Mesenchymal stem cell (in vitro differentiated cells and primary cell): ENCODE measurements at regions not wholly inside any gene's neighbourhood (a gene's known extent, or its start where the extent isn't known, plus 50 kb on each side); places are given as distances from the start of the nearest gene placed in this dataset.

ENCODE experiments used
- DNase-seq: peaks from one replicate; pipeline ENCODE4 v3.0.0-alpha.2; 2013
- H2AFZ ChIP-seq: one replicate; pipeline ENCODE4 v1.6.1; 2013; ENCODE audit warnings: low read depth, mild to moderate bottlenecking, control low read depth, inconsistent platforms, low read length, moderate library complexity
- H2AK5ac ChIP-seq: 2 replicates; pipeline ENCODE4 v1.6.1; 2013; ENCODE audit warnings: low read length, moderate library complexity, mild to moderate bottlenecking, inconsistent platforms; ENCODE audit not compliant: severe bottlenecking
- H2BK120ac ChIP-seq: one replicate; pipeline ENCODE4 v1.6.1; 2013; ENCODE audit warnings: low read depth, mild to moderate bottlenecking, inconsistent platforms, low read length, moderate library complexity
- H2BK12ac ChIP-seq, 2 experiments: one replicate each; pipeline ENCODE4 v1.6.1; 2013; ENCODE audit warnings: inconsistent platforms in 2 of 2, low read length in 2 of 2, mild to moderate bottlenecking in 2 of 2, moderate library complexity in 2 of 2, control low read depth in 1 of 2
- H2BK15ac ChIP-seq: one replicate; pipeline ENCODE4 v1.6.1; 2013; ENCODE audit warnings: mild to moderate bottlenecking, low read depth, inconsistent platforms; ENCODE audit not compliant: poor library complexity, severe bottlenecking
- H2BK5ac ChIP-seq: 2 replicates; pipeline ENCODE4 v1.6.1; 2013; ENCODE audit warnings: low read depth, mild to moderate bottlenecking, low read length, control low read depth, inconsistent platforms; ENCODE audit not compliant: poor library complexity, severe bottlenecking
- H3K14ac ChIP-seq, 2 experiments: one replicate each; pipeline ENCODE4 v1.6.1; 2013; ENCODE audit warnings: inconsistent platforms in 2 of 2, low read length in 2 of 2, control low read depth in 1 of 2, mild to moderate bottlenecking in 1 of 2, moderate library complexity in 1 of 2
- H3K18ac ChIP-seq, 2 experiments: one replicate each; pipeline ENCODE4 v1.6.1; 2013; ENCODE audit warnings: inconsistent platforms in 2 of 2, low read length in 2 of 2, control low read depth in 1 of 2, low read depth in 1 of 2, mild to moderate bottlenecking in 1 of 2
- H3K23ac ChIP-seq, 2 experiments: one replicate each; pipeline ENCODE4 v1.6.1; 2013; ENCODE audit warnings: inconsistent platforms in 2 of 2, low read length in 2 of 2, mild to moderate bottlenecking in 2 of 2, moderate library complexity in 2 of 2, control low read depth in 1 of 2
- H3K27ac ChIP-seq: 2 replicates; pipeline ENCODE4 v1.5.1; 2013; ENCODE audit warnings: mild to moderate bottlenecking, moderate library complexity, low read length, control low read depth, inconsistent platforms; ENCODE audit not compliant: poor library complexity, severe bottlenecking
- H3K27me3 ChIP-seq, 2 experiments: 2 replicates each; pipeline versions ENCODE4 v1.6.1 to v1.7.0; 2013; ENCODE audit warnings: low read length in 2 of 2, mild to moderate bottlenecking in 2 of 2, moderate library complexity in 2 of 2, control low read depth in 1 of 2, inconsistent platforms in 1 of 2; ENCODE audit not compliant: control insufficient read depth in 1 of 2, insufficient read depth in 1 of 2
- H3K36me3 ChIP-seq, 2 experiments: 2 replicates each; pipeline versions ENCODE4 v1.6.1 to v1.7.0; 2013; ENCODE audit warnings: low read length in 2 of 2, control low read depth in 1 of 2, inconsistent platforms in 1 of 2, low read depth in 1 of 2, mild to moderate bottlenecking in 1 of 2; ENCODE audit not compliant: insufficient read depth in 2 of 2, control insufficient read depth in 1 of 2
- H3K4ac ChIP-seq, 2 experiments: one replicate each; pipeline ENCODE4 v1.6.1; 2013; ENCODE audit warnings: inconsistent platforms in 2 of 2, low read length in 2 of 2, mild to moderate bottlenecking in 2 of 2, moderate library complexity in 2 of 2, control low read depth in 1 of 2, low read depth in 1 of 2
- H3K4me1 ChIP-seq: 2 replicates; pipeline ENCODE4 v1.6.1; 2013; ENCODE audit warnings: low read depth, low read length, control low read depth; ENCODE audit not compliant: control insufficient read depth, insufficient read depth
- H3K4me2 ChIP-seq: 2 replicates; pipeline ENCODE4 v1.6.1; 2013; ENCODE audit warnings: low read length, mild to moderate bottlenecking, inconsistent platforms; ENCODE audit not compliant: poor library complexity, severe bottlenecking
- H3K4me3 ChIP-seq, 2 experiments: 2 replicates each; pipeline versions ENCODE4 v1.5.1 to v1.7.0; 2013; ENCODE audit warnings: low read length in 2 of 2, mild to moderate bottlenecking in 2 of 2, control low read depth in 1 of 2, low read depth in 1 of 2; ENCODE audit not compliant: insufficient read depth in 1 of 2
- H3K79me1 ChIP-seq: replicated peaks from 2 replicates; pipeline ENCODE4 v1.6.1; 2013; ENCODE audit warnings: mild to moderate bottlenecking, control low read depth, low read length, inconsistent platforms; ENCODE audit not compliant: poor library complexity, severe bottlenecking
- H3K9ac ChIP-seq: 2 replicates; pipeline ENCODE4 v1.7.0; 2013; ENCODE audit warnings: mild to moderate bottlenecking, low read length, moderate library complexity
- H3K9me3 ChIP-seq: 2 replicates; pipeline ENCODE4 v1.7.0; 2013; ENCODE audit warnings: mild to moderate bottlenecking, low read length; ENCODE audit not compliant: control insufficient read depth
- H4K8ac ChIP-seq: one replicate; pipeline ENCODE4 v1.6.1; 2013; ENCODE audit warnings: inconsistent platforms, mild to moderate bottlenecking, low read length, moderate library complexity
- H4K91ac ChIP-seq: one replicate; pipeline ENCODE4 v1.6.1; 2013; ENCODE audit warnings: mild to moderate bottlenecking, low read length, inconsistent platforms
- WGBS: methylation state at CpG from one replicate; pipeline ENCODE4 v1.1.7; 2013; ENCODE audit warnings: mixed read lengths; 5-methylcytosine and 5-hydroxymethylcytosine counted together

DNA sequence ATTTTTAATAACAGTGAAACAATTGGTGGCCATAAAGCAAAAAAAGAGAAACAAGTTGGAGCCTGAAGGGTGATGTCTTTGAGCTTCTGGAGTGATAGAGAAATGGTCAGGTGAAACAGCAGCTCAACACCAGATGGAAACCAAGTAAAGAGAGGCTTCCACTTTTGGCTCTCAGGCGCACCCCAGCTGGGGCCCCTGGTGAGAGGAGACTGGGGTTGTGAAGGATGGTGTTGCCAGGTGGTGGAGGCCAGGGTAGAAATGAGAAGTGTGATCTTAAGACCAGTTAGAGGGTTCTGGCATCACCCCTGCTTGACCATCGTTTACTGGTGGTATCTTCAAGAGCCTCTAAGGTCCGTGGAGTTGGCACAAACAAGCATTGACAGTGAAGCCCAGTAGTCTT, 126.0 kb upstream of the AKIRIN2 start:
- H3K27me3 ChIP-seq, result no peaks in the 10 kb centered on the region
- no peak overlapping the region for H3K18ac ChIP-seq
- no peak overlapping the region for H2BK5ac ChIP-seq
- DNase-seq, result no peak
- H2BK120ac ChIP-seq, result no peak overlapping the region
- no peak overlapping the region for H2BK15ac ChIP-seq
- no peak overlapping the region for H3K23ac ChIP-seq
- no peak overlapping the region for H3K4me3 ChIP-seq
- H3K27ac ChIP-seq, result no peak overlapping the region
- H3K4me1 ChIP-seq, result no peaks in the 10 kb centered on the region
- no peak overlapping the region for H3K4ac ChIP-seq
- WGBS, result 90% methylated on average over 3 of the region's 3 CpGs
- no peaks in the 10 kb centered on the region for H3K36me3 ChIP-seq
- no peak overlapping the region for H4K91ac ChIP-seq
- H2AK5ac ChIP-seq, result no peak overlapping the region
- no peak overlapping the region for H3K9ac ChIP-seq
- no peak overlapping the region for H4K8ac ChIP-seq
- H2AFZ ChIP-seq, result no peak overlapping the region
- H3K14ac ChIP-seq, result no peak overlapping the region
- no peaks in the 10 kb centered on the region for H3K79me1 ChIP-seq
- no peak overlapping the region for H3K4me2 ChIP-seq
- no peaks in the 10 kb centered on the region for H3K9me3 ChIP-seq
- no peak overlapping the region for H2BK12ac ChIP-seq

DNA sequence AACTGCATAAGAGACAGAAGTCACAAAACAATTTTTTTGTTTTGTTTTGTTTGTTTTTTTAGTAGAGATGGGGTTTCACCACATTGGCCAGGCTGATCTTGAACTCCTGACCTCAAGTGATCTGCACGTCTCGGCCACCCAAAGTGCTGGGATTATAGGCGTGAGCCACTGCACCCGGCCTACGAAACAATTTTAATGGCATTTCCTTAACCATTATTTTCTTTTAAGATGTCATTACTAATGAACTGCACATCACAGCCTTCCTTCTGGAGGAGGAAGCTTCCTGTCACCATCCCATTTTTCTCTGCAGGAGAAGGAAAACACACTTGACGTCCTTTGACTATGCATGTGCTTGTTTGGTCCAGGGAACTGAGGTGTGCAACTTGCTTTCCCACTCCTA, 125.3 kb upstream of the AKIRIN2 start:
- no peak overlapping the region for H2AFZ ChIP-seq
- H4K91ac ChIP-seq, result no peak overlapping the region
- H3K23ac ChIP-seq, result no peak overlapping the region
- H3K9me3 ChIP-seq, result no peaks in the 10 kb centered on the region
- 74% methylated on average over 6 of the region's 6 CpGs for WGBS
- H3K27me3 ChIP-seq, result no peaks in the 10 kb centered on the region
- no peak overlapping the region for H3K9ac ChIP-seq
- no peak overlapping the region for H2BK120ac ChIP-seq
- no peaks in the 10 kb centered on the region for H3K36me3 ChIP-seq
- no peak overlapping the region for H3K27ac ChIP-seq
- no peaks in the 10 kb centered on the region for H3K4me1 ChIP-seq
- no peak overlapping the region for H3K14ac ChIP-seq
- no peak for DNase-seq
- no peak overlapping the region for H3K4me3 ChIP-seq
- H2BK15ac ChIP-seq, result no peak overlapping the region
- H2AK5ac ChIP-seq, result no peak overlapping the region
- no peak overlapping the region for H3K18ac ChIP-seq
- no peak overlapping the region for H4K8ac ChIP-seq
- no peaks in the 10 kb centered on the region for H3K79me1 ChIP-seq
- H2BK5ac ChIP-seq, result no peak overlapping the region
- no peak overlapping the region for H3K4ac ChIP-seq
- H2BK12ac ChIP-seq, result no peak overlapping the region
- no peak overlapping the region for H3K4me2 ChIP-seq

DNA sequence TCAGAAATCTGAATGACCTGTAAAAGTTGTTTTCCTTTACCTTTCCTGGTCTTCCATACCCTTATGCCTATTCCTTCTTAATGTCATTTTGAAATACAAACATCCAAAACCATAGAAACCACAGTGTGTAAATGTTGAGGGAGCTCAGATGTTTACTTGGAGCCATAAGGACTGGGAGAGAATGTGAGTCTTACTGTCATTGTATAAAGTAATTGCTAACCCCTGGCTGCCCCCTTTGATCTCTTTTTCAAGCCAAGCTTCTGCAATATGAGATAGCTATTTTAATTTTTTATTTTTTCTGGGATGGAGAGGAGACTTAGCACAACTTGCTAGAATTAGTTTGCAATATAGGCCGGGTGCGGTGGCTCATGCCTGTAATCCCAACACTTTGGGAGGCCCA, 124.4 kb upstream of the AKIRIN2 start:
- WGBS, result 100% methylated on average over 2 of the region's 2 CpGs
- Histone ChIP-seq H2BK12ac (no peak overlapping the region), H3K14ac (no peak overlapping the region), H4K8ac (no peak overlapping the region), H3K27ac (no peak overlapping the region), H3K4me1 (no peaks in the 10 kb centered on the region), H2BK5ac (no peak overlapping the region), H2AFZ (no peak overlapping the region), H3K23ac (no peak overlapping the region), H3K4ac (no peak overlapping the region), H3K9ac (no peak overlapping the region), H3K27me3 (no peaks in the 10 kb centered on the region), H3K79me1 (no peaks in the 10 kb centered on the region), H3K4me2 (no peak overlapping the region), H3K9me3 (no peaks in the 10 kb centered on the region), H2AK5ac (no peak overlapping the region), H4K91ac (no peak overlapping the region), H2BK15ac (no peak overlapping the region), H3K18ac (no peak overlapping the region), H3K4me3 (no peak overlapping the region), H3K36me3 (no peaks in the 10 kb centered on the region), H2BK120ac (no peak overlapping the region)
- DNase-seq, result peak; percentile 33

DNA sequence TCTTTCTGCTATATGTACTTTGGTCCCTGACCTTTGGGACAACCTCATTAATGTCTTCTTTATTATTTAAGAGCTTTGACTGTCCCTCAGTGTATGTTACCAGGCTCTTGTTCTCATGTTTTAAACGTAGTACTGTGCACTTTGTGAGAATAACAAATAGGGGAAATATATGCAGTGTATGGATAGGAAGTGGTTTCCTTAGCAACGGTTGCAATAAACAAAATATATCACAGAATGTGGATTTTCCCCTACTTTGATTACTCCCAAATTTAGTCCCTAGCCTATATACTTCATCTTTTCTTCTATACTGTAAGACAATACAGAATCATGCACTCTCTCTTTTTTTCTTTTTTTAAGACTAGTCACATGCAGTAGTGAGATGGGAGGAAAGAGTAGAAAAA, 123.8 kb upstream of the AKIRIN2 start:
- no peak overlapping the region for H2BK15ac ChIP-seq
- no peaks in the 10 kb centered on the region for H3K4me1 ChIP-seq
- H4K8ac ChIP-seq, result no peak overlapping the region
- H3K79me1 ChIP-seq, result no peaks in the 10 kb centered on the region
- no peak overlapping the region for H3K23ac ChIP-seq
- H2AK5ac ChIP-seq, result no peak overlapping the region
- WGBS, result no CpG with 5 or more reads among the region's 2 CpGs
- no peaks in the 10 kb centered on the region for H3K27me3 ChIP-seq
- no peaks in the 10 kb centered on the region for H3K36me3 ChIP-seq
- no peak overlapping the region for H2BK120ac ChIP-seq
- H3K18ac ChIP-seq, result no peak overlapping the region
- no peak overlapping the region for H2BK12ac ChIP-seq
- no peak overlapping the region for H3K14ac ChIP-seq
- no peak overlapping the region for H3K4me2 ChIP-seq
- no peak overlapping the region for H3K27ac ChIP-seq
- peak; percentile 18 for DNase-seq
- H4K91ac ChIP-seq, result no peak overlapping the region
- H3K9me3 ChIP-seq, result no peaks in the 10 kb centered on the region
- H2AFZ ChIP-seq, result no peak overlapping the region
- H3K4ac ChIP-seq, result no peak overlapping the region
- H3K4me3 ChIP-seq, result no peak overlapping the region
- H3K9ac ChIP-seq, result no peak overlapping the region
- no peak overlapping the region for H2BK5ac ChIP-seq
